IPS-18a (cell line): ENCODE measurements at regions not wholly inside any gene's neighbourhood (a gene's known extent, or its start where the extent isn't known, plus 50 kb on each side); places are given as distances from the start of the nearest gene placed in this dataset.

Source experiments
- H3K27ac ChIP-seq: one replicate; pipeline ENCODE4 v1.5.1; 2013; ENCODE audit warnings: low read length
- H3K27me3 ChIP-seq: one replicate; pipeline ENCODE4 v1.6.1; 2013; ENCODE audit warnings: mild to moderate bottlenecking, low read length; ENCODE audit not compliant: control insufficient read depth, insufficient read depth
- H3K36me3 ChIP-seq: one replicate; pipeline ENCODE4 v1.6.1; 2013; ENCODE audit warnings: low read depth, low read length; ENCODE audit not compliant: control insufficient read depth
- H3K4me1 ChIP-seq: one replicate; pipeline ENCODE4 v1.6.1; 2013; ENCODE audit warnings: low read depth, low read length; ENCODE audit not compliant: control insufficient read depth
- H3K4me3 ChIP-seq: one replicate; pipeline ENCODE4 v1.5.1; 2013; ENCODE audit warnings: low read length
- H3K9ac ChIP-seq: one replicate; pipeline ENCODE4 v1.6.1; 2013; ENCODE audit warnings: mild to moderate bottlenecking, low read length, moderate library complexity
- H3K9me3 ChIP-seq: one replicate; pipeline ENCODE4 v1.6.1; 2013; ENCODE audit warnings: low read depth, low read length; ENCODE audit not compliant: control insufficient read depth

DNA sequence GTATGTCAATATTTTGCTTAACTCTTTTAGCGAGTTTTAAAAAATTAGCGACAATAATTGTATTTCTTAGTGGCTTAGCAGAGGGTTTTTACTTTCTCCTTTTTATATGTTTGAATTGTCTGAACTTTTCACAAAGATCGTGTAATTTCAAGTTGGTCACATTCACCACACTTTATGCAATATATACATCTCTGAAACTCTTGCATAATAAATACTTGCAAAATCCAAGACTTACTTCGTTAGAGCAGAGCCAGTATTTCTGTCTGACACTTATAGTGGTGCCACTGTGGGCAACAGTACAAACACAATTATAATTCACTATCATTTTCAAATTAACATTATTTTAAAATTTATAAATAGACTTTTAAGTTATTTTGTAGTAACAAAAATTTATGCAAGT is 62.0 kb downstream of the SUCNR1 start:
- no peak overlapping the region for H3K27ac ChIP-seq
- H3K9ac ChIP-seq, result no peak overlapping the region
- no peak overlapping the region for H3K4me3 ChIP-seq
- H3K27me3 ChIP-seq, result no peaks in the 10 kb centered on the region
- no peaks in the 10 kb centered on the region for H3K9me3 ChIP-seq
- no peaks in the 10 kb centered on the region for H3K4me1 ChIP-seq
- H3K36me3 ChIP-seq, result no peaks in the 10 kb centered on the region

DNA sequence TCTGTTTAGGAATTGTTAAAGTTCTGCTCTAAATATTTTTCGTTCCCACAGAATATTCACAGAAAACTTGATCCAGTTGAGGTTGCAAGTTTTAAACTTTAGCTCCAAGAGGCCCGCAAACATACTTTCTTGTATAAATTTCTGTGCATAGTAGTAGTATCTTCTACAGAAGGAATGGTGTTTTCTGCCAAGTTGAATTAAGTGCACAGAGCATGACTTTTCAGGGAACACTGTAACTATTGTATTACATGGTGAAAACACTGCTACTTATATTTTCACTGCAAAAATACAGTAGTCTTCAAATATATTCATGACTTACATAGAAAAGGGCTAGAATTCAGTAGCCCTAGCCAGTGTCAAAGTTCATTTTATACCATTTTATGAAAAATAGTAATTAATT is 67.0 kb downstream of the SUCNR1 start:
- no peaks in the 10 kb centered on the region for H3K36me3 ChIP-seq
- H3K4me1 ChIP-seq, result no peaks in the 10 kb centered on the region
- no peaks in the 10 kb centered on the region for H3K27me3 ChIP-seq
- no peak overlapping the region for H3K27ac ChIP-seq
- no peak overlapping the region for H3K4me3 ChIP-seq
- H3K9me3 ChIP-seq, result no peaks in the 10 kb centered on the region
- no peak overlapping the region for H3K9ac ChIP-seq

DNA sequence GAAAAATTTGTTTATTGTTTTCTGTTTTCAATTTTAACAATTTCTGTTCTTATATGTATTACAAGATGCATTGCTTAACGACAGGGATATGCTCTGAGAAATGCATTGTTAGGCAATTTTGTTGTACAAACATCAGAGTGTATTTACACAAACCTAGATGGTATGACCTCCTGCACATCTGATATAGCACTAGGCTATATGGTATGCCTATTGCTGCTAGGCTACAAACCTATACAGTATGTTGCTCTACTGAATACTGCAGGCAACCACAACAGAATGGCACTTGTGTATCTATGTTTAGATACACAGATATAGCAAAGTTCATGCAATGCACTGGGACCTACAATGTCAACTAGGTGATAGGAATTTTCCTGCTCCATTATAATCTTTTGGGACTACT is 70.1 kb downstream of the SUCNR1 start:
- H3K27me3 ChIP-seq, result no peaks in the 10 kb centered on the region
- no peak overlapping the region for H3K27ac ChIP-seq
- H3K9ac ChIP-seq, result no peak overlapping the region
- no peaks in the 10 kb centered on the region for H3K36me3 ChIP-seq
- H3K9me3 ChIP-seq, result no peaks in the 10 kb centered on the region
- H3K4me1 ChIP-seq, result no peaks in the 10 kb centered on the region
- H3K4me3 ChIP-seq, result no peak overlapping the region

DNA sequence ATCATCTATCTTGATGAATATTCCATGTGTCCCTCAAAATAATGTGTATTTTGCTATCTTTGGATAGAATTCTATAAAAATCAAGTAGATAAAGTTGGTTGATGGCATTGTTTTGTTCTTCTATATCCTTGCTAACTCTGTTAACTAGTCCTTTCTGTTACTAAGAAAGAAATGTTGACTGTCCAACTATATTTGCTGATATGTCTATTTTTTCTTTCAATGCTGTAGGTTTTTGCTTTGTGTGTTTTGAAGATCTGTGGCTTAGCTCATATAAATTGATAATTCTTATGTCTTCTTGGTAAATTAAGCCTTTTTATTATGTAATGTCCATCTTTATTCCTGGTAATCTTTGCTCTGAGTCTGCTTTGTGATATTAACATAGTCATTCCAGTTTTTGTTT is 70.9 kb downstream of the SUCNR1 start:
- no peak overlapping the region for H3K27ac ChIP-seq
- no peaks in the 10 kb centered on the region for H3K27me3 ChIP-seq
- no peak overlapping the region for H3K9ac ChIP-seq
- no peaks in the 10 kb centered on the region for H3K36me3 ChIP-seq
- H3K9me3 ChIP-seq, result no peaks in the 10 kb centered on the region
- no peak overlapping the region for H3K4me3 ChIP-seq
- no peaks in the 10 kb centered on the region for H3K4me1 ChIP-seq

DNA sequence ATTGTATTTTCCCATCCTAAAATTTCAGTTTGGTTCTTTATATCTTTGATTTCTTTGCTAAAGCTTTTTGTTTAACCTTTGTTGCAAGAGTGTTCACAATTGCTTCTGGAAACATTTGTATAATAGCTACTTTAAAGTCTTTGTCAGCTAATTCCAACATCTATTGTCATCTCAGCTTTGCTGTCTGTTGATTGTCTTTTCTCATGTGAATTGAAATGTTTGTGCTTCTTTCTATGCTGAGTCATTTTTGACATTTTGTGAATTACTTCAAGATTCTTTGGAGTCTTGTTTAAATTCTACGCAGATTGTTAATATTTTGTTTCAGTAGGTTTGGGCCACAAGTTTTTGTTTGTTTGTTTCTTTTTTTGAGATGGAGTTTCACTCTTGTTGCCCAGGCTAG is 73.2 kb downstream of the SUCNR1 start:
- H3K4me1 ChIP-seq, result no peaks in the 10 kb centered on the region
- no peaks in the 10 kb centered on the region for H3K9me3 ChIP-seq
- H3K27ac ChIP-seq, result no peak overlapping the region
- H3K36me3 ChIP-seq, result no peaks in the 10 kb centered on the region
- H3K4me3 ChIP-seq, result no peak overlapping the region
- no peak overlapping the region for H3K9ac ChIP-seq
- no peaks in the 10 kb centered on the region for H3K27me3 ChIP-seq

DNA sequence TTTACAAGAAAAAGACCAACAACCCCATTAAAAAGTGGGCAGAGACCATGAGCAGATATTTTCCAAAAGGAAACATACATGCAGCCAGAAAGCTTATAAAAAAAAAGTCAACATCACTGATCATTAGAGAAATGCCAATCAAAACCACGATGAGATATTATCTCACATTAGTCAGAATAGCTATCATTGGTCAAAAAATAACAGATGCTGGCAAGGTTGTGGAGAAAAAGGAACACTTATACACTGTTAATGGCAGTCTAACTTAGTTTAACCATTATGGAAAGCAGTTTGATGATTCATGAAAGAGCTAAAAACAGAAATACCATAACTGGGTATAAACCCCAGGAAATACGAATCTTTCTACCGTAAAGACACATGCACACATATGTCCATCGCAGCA is 76.3 kb downstream of the SUCNR1 start:
- Histone ChIP-seq H3K4me1 (no peaks in the 10 kb centered on the region), H3K36me3 (no peaks in the 10 kb centered on the region), H3K27ac (no peak overlapping the region), H3K9ac (no peak overlapping the region), H3K4me3 (no peak overlapping the region), H3K9me3 (no peaks in the 10 kb centered on the region), H3K27me3 (no peaks in the 10 kb centered on the region)

DNA sequence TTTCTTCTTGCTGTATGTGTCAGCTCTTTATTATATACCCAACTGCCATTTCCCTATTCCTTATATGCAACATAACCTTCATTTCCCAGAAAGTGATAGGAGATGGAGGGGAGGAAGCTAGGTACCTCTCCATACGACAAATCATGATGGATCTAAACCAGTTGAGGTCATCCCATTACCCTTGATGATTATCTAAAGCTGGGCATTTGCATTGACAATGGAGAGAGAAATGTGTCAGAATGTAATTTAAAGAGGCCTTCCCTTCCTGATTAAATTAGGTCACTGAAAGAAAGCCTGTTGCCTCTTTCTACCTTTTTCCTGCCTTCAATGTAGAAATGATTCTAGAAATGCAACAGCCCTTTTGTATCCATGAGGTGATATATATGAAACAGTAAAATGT is 81.9 kb downstream of the SUCNR1 start:
- H3K27me3 ChIP-seq, result no peaks in the 10 kb centered on the region
- H3K9ac ChIP-seq, result no peak overlapping the region
- H3K9me3 ChIP-seq, result no peaks in the 10 kb centered on the region
- no peak overlapping the region for H3K4me3 ChIP-seq
- no peaks in the 10 kb centered on the region for H3K36me3 ChIP-seq
- H3K4me1 ChIP-seq, result no peaks in the 10 kb centered on the region
- H3K27ac ChIP-seq, result no peak overlapping the region

DNA sequence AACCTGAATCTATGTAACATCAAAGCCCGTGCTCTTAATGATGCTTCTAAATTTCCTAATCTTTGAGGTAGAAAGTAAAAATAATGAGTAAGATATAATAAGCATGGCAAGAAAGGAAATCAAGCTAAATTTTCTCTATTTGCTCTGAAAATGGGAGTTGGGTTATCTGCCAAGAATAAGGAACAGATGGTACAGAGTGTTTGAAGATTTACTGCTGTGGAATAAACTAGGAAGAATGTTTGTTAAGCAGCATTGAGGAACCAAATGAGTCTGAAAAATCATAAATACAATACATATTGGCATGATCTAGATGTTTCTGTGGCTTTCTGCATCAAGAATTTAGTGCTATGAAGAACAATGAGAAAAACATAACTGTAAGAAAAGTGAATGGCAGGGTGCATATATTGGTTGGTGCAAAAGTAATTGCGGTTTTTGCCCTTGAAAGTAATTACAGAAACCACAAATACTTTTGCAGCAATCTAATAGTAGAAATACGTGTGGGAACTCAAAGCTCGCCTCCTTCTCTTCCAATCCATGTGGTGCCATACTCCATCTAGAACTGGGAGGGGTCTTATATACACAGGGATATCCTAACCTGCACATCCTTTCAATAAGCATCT is 87.6 kb downstream of the SUCNR1 start:
- Histone ChIP-seq H3K9ac (no peak overlapping the region), H3K9me3 (no peaks in the 10 kb centered on the region), H3K4me3 (no peak overlapping the region), H3K27me3 (no peaks in the 10 kb centered on the region), H3K4me1 (no peaks in the 10 kb centered on the region), H3K36me3 (no peaks in the 10 kb centered on the region), H3K27ac (no peak overlapping the region)

DNA sequence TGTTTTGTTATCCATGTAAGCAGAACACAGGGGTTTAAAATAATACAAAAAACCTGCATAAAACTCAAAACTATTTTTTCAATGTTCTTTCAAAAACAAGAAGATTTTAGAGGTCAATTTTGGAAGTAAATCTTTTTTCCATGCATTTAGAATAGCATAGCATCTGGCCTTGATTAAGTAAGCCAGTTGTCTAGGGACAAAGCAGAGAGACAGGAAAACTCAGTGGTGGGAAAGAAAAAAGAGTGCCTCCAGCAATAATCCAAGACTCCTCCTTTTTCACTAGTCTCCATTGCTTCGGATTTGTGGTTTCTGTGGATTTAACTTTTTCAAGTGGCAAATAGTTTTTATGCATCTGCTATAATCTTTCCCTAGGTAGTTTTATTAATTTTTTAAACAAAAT is 88.9 kb downstream of the SUCNR1 start:
- Histone ChIP-seq H3K27ac (no peak overlapping the region), H3K36me3 (no peaks in the 10 kb centered on the region), H3K9ac (no peak overlapping the region), H3K4me3 (no peak overlapping the region), H3K27me3 (no peaks in the 10 kb centered on the region), H3K9me3 (no peaks in the 10 kb centered on the region), H3K4me1 (no peaks in the 10 kb centered on the region)

DNA sequence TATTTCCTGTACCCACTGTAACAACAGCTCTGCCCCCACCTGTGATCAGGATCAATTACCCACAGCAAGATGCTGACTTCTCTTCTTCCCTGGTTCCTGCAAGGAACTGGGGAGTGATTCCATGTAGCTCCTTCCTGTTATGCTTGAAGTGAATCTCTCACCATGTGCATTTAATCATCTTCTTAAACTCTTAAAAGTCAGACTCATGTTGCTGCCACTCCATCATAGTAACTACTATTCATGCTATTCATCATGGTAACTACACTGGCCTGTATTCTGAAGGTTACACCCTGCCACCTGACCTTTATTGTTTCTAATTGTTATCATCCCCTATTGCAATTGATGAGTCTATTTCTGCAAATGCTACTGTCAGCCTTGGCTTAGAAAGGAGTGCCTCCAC is 89.5 kb downstream of the SUCNR1 start:
- Histone ChIP-seq H3K36me3 (no peaks in the 10 kb centered on the region), H3K9me3 (no peaks in the 10 kb centered on the region), H3K9ac (no peak overlapping the region), H3K4me3 (no peak overlapping the region), H3K4me1 (no peaks in the 10 kb centered on the region), H3K27ac (no peak overlapping the region), H3K27me3 (no peaks in the 10 kb centered on the region)

DNA sequence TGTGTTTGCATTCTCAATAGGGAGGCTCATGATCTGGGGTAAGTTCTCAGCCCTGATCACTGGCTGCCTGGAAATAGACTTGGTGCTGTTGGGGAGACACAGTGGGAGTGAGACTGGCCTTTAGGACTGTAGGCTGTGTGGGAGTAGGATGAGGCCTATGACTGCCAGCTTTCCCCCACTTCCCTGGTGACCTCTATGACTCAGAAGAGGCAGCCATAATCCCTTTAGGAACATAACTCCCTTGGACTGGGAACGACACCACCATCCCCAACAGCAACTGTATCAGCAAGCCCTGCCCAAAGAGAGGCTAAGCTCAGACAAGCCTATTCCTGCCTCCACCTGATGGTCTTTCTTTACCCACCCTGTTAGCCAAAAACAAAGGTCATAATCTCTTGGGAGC is 91.3 kb downstream of the SUCNR1 start:
- Histone ChIP-seq H3K4me1 (peaks cover 8% of the 10 kb centered on the region), H3K36me3 (no peaks in the 10 kb centered on the region), H3K9ac (no peak overlapping the region), H3K27me3 (no peaks in the 10 kb centered on the region), H3K27ac (no peak overlapping the region), H3K4me3 (no peak overlapping the region), H3K9me3 (no peaks in the 10 kb centered on the region)

DNA sequence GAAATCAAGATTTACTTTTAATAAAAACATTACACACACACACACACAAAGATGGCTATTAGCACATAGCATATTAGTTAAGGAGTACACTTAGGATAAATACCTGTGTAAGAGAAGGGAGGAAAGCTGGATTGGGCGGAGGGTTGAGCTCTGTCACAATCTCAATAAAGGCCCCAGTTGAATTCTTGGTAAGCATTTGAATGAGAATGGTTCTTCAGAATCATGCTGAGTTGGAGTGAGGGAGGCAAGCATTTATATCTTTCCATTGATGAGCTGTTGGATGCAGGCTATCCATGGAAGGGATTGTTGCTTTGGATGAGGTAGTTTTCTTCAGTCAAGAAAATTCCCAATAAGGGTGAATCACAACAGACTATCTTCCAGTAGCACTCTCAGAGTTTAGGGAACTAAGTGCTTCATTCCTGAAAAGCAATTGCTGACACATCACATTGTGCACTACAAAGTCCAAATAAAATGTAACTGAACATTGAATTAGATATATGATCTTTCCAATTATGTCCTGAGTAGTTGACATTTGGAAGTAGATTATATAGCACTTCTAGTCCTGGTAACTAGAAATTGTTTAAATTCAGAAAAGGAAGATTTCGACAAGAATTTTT is 95.7 kb downstream of the SUCNR1 start:
- Histone ChIP-seq H3K27ac (no peak overlapping the region), H3K4me3 (no peak overlapping the region), H3K27me3 (no peaks in the 10 kb centered on the region), H3K9me3 (no peaks in the 10 kb centered on the region), H3K36me3 (no peaks in the 10 kb centered on the region), H3K4me1 (peaks cover 12% of the 10 kb centered on the region), H3K9ac (no peak overlapping the region)
